K562 (cell line): ENCODE measurements at regions not wholly inside any gene's neighbourhood (a gene's known extent, or its start where the extent isn't known, plus 50 kb on each side); places are given as distances from the start of the nearest gene placed in this dataset.
A peak's percentile ranks its signal among the peaks of the same experiment; 100 is the strongest.

ENCODE experiments used
- BMI1 ChIP-seq: fragments of 150-350 bp; IDR thresholded peaks from 2 replicates; pipeline ENCODE4 v1.6.1; 2014; ENCODE audit warnings: low read length
- BRCA1 ChIP-seq, 2 experiments: fragments of 450-650 bp in 1 of 2; sonication (generic) in 1 of 2; formaldehyde crosslinking in 1 of 2; IDR thresholded peaks; 2 replicates each; pipeline versions ENCODE4 v1.5.0 to v1.6.1; 2017 to 2020; ENCODE audit warnings: mild to moderate bottlenecking in 1 of 2, missing genetic modification reagents in 1 of 2
- BRD9 ChIP-seq: fragments of 450-650 bp; IDR thresholded peaks from 2 replicates; pipeline ENCODE4 v1.6.1; 2018; ENCODE audit warnings: low read depth; ENCODE audit not compliant: partially characterized antibody
- HES1 ChIP-seq: fragments of 450-650 bp; IDR thresholded peaks from 2 replicates; pipeline ENCODE4 v1.6.1; 2016; ENCODE audit warnings: low read depth, mild to moderate bottlenecking, moderate library complexity
- HMG20B ChIP-seq: fragments of 250-450 bp; sonication (Bioruptor Pico); IDR thresholded peaks from 2 replicates; pipeline ENCODE4 v1.5.0; 2021; ENCODE audit warnings: mild to moderate bottlenecking
- ILK ChIP-seq: fragments of 450-650 bp; IDR thresholded peaks from 2 replicates; pipeline ENCODE4 v1.6.1; 2016; ENCODE audit warnings: missing genetic modification characterization, low read depth, mild to moderate bottlenecking, missing compliant biosample characterization, moderate library complexity, borderline replicate concordance
- KDM1A ChIP-seq, 2 experiments: fragments of 450-650 bp; IDR thresholded peaks; 2 replicates each; pipeline ENCODE4 v1.6.1; 2016; ENCODE audit warnings: mild to moderate bottlenecking in 2 of 2
- MTA2 ChIP-seq: fragments of 450-650 bp; IDR thresholded peaks from 2 replicates; pipeline ENCODE4 v1.6.1; 2016; ENCODE audit warnings: low read depth
- RB1 ChIP-seq: fragments of 450-650 bp; IDR thresholded peaks from 2 replicates; pipeline ENCODE4 v1.6.1; 2017; ENCODE audit warnings: low read depth, mild to moderate bottlenecking
- SPI1 ChIP-seq: IDR thresholded peaks from 2 replicates; pipeline ENCODE4 v1.6.1; 2011; ENCODE audit warnings: low read depth, low read length, control low read depth, borderline replicate concordance
- SUPT5H ChIP-seq: fragments of 450-650 bp; IDR thresholded peaks from 2 replicates; pipeline ENCODE4 v1.6.1; 2016
- U2AF1 ChIP-seq: fragments of 200-400 bp; formaldehyde crosslinking; optimal IDR thresholded peaks from 2 replicates; pipeline ENCODE3; 2017; ENCODE audit warnings: mild to moderate bottlenecking, low read depth, low read length, moderate library complexity
- XRCC5 ChIP-seq: fragments of 200-400 bp; formaldehyde crosslinking; IDR thresholded peaks from 2 replicates; pipeline ENCODE4 v1.6.1; 2017; ENCODE audit warnings: low read depth, mild to moderate bottlenecking, low read length
- ZBTB26 ChIP-seq: fragments of 450-650 bp; formaldehyde crosslinking; IDR thresholded peaks from 2 replicates; pipeline ENCODE4 v1.4.0; 2022; ENCODE audit warnings: missing genetic modification characterization
- ZFP1 ChIP-seq: fragments of 450-650 bp; formaldehyde crosslinking; IDR thresholded peaks from 2 replicates; pipeline ENCODE4 v1.4.0; 2020; ENCODE audit warnings: mild to moderate bottlenecking, mixed read lengths
- ZKSCAN8 ChIP-seq: fragments of 200-800 bp; sonication (Bioruptor generic); IDR thresholded peaks from 2 replicates; pipeline ENCODE4 v1.6.1; 2016; ENCODE audit warnings: missing genetic modification characterization, missing compliant biosample characterization
- ZNF644 ChIP-seq: fragments of 200-800 bp; sonication (Bioruptor generic); IDR thresholded peaks from 2 replicates; pipeline ENCODE4 v1.6.1; 2016; ENCODE audit warnings: low read depth, missing genetic modification characterization, missing compliant biosample characterization
- ZNF740 ChIP-seq, 3 experiments: fragments of 200-800 bp in 1 of 3; sonication (Bioruptor generic) in 1 of 3; sonication (generic) in 1 of 3; formaldehyde crosslinking in 1 of 3; IDR thresholded peaks; 2 replicates each; pipeline versions ENCODE4 v1.6.1 to v1.8.0; 2016 to 2022; ENCODE audit warnings: mild to moderate bottlenecking in 2 of 3, missing compliant biosample characterization in 2 of 3, missing genetic modification characterization in 2 of 3, missing genetic modification reagents in 1 of 3
- ZNF785 ChIP-seq: fragments of 250-450 bp; sonication (Bioruptor Pico); IDR thresholded peaks from 2 replicates; pipeline ENCODE4 v1.4.0; 2020; ENCODE audit warnings: mild to moderate bottlenecking
- TF ChIP-seq, protein P1 (sequence below): fragments of 250-450 bp; sonication (Bioruptor Pico); IDR thresholded peaks from 2 replicates; pipeline ENCODE4 v1.5.0; 2020; ENCODE audit warnings: mild to moderate bottlenecking
- TF ChIP-seq, protein P2 (sequence below), 2 experiments: fragments of 150-350 bp in 1 of 2; IDR thresholded peaks; 2 replicates each; pipeline ENCODE4 v1.6.1; 2012 to 2016; ENCODE audit warnings: low read depth in 2 of 2, low read length in 2 of 2, mild to moderate bottlenecking in 1 of 2, moderate library complexity in 1 of 2

DNA sequence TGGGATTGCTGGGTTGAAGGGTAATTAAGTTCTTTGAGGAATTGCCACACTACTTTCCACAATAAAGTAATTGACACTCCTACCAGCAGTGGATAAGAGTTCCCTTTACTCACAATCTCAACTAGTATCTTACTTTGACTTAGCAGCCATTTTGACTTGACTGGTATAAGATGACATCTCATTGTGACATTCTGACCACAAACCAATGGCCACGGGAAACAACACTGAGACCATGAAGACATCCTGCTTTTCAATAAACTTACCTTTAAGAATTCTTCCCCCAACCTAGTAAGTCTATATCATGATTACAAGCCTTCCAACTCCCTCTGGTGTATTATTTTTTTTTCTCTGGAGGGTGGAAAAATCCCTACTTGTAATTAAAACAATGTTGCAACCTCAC, 66.9 kb upstream of the WDR1 start (continued):
- TF ChIP-seq SPI1 (no peak), BRD9 (peak; percentile 32), ZNF644 (tag) (peak; percentile 94), U2AF1 (no peak), ILK (peak; percentile 39; the same call in 1 of the 2 replicates), KDM1A (IDR thresholded peaks at IDR 0.05) (no peak), SUPT5H (no peak), ZNF785 (CRISPR knock-in tag) (no peak), MTA2 (no peak), ZFP1 (CRISPR knock-in tag) (peak; percentile 61; the same call in 1 of the 2 replicates), BMI1 (no peak), XRCC5 (no peak), ZNF740 (CRISPR knock-in tag; IDR thresholded peaks at IDR 0.05) (no peak), ZNF740 (tag; IDR thresholded peaks at IDR 0.05) (peak; percentile 3 to 48; a peak in 2 of 4 replicates), HES1 (no peak), ZBTB26 (CRISPR knock-in tag) (0 out of 2 replicates have a peak, but pooled peaks have one; percentile 47), ZKSCAN8 (CRISPR knock-in tag) (no peak), RB1 (no peak), BRCA1 (IDR thresholded peaks at IDR 0.05) (no peak), BRCA1 (CRISPR knock-in tag; IDR thresholded peaks at IDR 0.05) (no peak), HMG20B (no peak)
- TF ChIP-seq, protein P1, sequence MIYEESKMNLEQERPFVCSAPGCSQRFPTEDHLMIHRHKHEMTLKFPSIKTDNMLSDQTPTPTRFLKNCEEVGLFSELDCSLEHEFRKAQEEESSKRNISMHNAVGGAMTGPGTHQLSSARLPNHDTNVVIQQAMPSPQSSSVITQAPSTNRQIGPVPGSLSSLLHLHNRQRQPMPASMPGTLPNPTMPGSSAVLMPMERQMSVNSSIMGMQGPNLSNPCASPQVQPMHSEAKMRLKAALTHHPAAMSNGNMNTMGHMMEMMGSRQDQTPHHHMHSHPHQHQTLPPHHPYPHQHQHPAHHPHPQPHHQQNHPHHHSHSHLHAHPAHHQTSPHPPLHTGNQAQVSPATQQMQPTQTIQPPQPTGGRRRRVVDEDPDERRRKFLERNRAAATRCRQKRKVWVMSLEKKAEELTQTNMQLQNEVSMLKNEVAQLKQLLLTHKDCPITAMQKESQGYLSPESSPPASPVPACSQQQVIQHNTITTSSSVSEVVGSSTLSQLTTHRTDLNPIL (CRISPR knock-in tag), result no peak
- TF ChIP-seq, protein P2, sequence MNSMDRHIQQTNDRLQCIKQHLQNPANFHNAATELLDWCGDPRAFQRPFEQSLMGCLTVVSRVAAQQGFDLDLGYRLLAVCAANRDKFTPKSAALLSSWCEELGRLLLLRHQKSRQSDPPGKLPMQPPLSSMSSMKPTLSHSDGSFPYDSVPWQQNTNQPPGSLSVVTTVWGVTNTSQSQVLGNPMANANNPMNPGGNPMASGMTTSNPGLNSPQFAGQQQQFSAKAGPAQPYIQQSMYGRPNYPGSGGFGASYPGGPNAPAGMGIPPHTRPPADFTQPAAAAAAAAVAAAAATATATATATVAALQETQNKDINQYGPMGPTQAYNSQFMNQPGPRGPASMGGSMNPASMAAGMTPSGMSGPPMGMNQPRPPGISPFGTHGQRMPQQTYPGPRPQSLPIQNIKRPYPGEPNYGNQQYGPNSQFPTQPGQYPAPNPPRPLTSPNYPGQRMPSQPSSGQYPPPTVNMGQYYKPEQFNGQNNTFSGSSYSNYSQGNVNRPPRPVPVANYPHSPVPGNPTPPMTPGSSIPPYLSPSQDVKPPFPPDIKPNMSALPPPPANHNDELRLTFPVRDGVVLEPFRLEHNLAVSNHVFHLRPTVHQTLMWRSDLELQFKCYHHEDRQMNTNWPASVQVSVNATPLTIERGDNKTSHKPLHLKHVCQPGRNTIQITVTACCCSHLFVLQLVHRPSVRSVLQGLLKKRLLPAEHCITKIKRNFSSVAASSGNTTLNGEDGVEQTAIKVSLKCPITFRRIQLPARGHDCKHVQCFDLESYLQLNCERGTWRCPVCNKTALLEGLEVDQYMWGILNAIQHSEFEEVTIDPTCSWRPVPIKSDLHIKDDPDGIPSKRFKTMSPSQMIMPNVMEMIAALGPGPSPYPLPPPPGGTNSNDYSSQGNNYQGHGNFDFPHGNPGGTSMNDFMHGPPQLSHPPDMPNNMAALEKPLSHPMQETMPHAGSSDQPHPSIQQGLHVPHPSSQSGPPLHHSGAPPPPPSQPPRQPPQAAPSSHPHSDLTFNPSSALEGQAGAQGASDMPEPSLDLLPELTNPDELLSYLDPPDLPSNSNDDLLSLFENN (IDR thresholded peaks at IDR 0.05; ENCODE audit: low read depth in 2 of 2, low read length in 2 of 2), result no peak
